PC-3 (cell line): ENCODE measurements at regions not wholly inside any gene's neighbourhood (a gene's known extent, or its start where the extent isn't known, plus 50 kb on each side); places are given as distances from the start of the nearest gene placed in this dataset.

ENCODE experiments used
- CTCF ChIP-seq: fragments of 300-600 bp; sonication (generic); conservative IDR thresholded peaks from 2 replicates; pipeline ENCODE4 v1.5.1; 2017; ENCODE audit warnings: antibody characterized with exemption, low read depth, mild to moderate bottlenecking, low read length
- EZH2phosphoT487 ChIP-seq: fragments of 300-600 bp; sonication (generic); IDR thresholded peaks from 2 replicates; pipeline ENCODE4 v1.6.1; 2018; ENCODE audit warnings: mild to moderate bottlenecking, antibody characterized with exemption, low read length, borderline replicate concordance

- TF ChIP-seq CTCF, result no peak
- TF ChIP-seq EZH2phosphoT487, result no peak
Measured at GRCh38 chr15:62337934-62338333, 172.8 kb upstream of the C2CD4B start.
